Superior temporal gyrus (tissue), 1 donor: ENCODE measurements at regions not wholly inside any gene's neighbourhood (a gene's known extent, or its start where the extent isn't known, plus 50 kb on each side); places are given as distances from the start of the nearest gene placed in this dataset.

ENCODE experiments used
- DNase-seq: peaks from one replicate; pipeline ENCODE4 v3.0.0-alpha.2; 2016; ENCODE audit errors: extremely low spot score

DNA sequence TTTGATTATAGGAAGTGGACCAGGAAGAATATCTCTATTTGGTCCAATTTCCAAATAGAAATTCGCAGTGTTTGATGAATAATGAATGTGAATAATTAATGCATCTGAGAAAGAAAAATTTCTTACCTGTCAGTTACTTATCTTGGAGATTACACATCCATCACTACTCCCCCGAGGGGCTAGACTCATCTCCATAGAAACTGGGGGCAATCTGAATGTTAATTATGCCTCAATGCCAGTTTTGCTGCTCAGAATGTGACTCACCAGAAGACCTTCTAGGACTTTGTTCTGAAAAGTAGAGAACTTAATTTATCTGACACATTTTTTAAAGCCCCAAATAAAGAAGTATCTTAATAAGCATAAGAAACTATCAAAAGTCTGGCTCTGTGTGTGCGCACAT, 233.4 kb upstream of the NR4A3 start:
- DNase-seq, result no peak

DNA sequence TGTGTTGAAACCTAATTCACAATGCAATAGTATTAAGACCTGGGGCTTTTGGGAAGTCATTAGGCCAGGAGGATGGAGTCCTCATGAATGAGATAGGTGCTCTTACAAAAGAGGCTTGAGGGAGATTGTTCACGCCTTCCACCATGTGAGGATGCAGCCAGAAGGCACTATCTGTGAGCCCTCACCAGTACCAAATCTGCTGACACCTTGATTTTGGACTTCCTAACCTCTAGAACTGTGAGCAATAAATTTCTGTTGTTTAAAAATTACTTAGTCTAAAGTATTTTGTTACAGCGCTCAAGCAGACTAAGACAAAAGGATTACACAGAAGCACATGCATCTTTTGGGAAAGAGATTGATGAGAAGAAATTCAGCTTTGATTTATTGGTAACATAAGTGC, 232.9 kb upstream of the NR4A3 start:
- DNase-seq, result no peak

DNA sequence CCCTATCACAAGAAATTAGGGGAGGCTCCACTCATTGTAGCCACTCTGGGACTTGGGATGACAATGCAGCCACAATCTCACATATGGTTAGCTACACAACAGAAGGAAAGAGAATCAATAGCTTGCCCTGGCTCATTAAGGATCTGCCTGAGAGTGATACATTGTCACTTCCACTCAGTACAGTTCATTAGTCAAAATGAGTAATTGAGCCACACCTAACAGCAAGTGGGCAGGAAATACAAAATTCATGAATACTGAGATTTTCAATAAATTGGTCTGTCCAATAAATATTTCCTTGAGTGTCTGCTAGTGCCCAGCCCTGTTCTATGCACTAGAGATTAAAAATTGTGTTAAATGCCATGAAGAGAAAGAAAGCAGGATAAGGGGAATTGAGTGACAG, 231.3 kb upstream of the NR4A3 start:
- DNase-seq, result no peak

DNA sequence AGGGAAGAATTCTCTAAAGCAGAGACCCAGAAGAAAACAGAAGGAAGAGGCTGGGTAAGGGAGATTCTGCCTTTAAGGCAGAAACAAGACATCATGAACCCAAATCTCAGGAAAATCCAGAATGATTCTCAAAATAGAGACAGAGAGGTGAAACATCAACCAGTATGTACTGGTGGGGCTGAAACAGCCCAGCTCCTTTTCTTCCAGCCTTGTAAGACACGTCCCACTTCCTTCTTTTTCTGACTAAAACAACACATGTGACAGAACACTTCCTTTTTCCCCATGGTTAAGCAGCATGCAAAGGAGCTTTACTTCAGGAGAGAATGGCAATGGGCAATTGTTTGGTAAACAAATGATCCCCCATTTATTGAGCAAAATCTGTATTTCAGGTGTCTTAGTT, 230.8 kb upstream of the NR4A3 start:
- DNase-seq, result no peak

DNA sequence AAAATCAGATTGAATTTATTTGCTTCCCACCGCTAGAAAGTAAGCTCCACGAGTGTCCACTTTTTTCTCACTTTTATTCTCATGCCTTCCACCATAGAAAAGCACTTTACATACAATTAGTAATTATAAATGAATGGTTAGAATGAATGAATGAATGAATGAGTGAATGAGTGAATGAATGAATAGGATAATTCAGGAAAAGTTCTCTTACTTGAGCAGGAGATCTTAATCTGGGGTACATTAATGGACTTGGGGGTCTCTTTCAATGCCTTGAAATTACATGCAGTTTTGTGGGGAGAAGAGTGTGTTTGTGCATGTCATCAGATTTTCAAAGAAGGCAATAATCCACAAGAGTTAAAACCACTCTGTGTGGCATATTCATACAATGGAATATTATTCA, 229.9 kb upstream of the NR4A3 start:
- no peak for DNase-seq

DNA sequence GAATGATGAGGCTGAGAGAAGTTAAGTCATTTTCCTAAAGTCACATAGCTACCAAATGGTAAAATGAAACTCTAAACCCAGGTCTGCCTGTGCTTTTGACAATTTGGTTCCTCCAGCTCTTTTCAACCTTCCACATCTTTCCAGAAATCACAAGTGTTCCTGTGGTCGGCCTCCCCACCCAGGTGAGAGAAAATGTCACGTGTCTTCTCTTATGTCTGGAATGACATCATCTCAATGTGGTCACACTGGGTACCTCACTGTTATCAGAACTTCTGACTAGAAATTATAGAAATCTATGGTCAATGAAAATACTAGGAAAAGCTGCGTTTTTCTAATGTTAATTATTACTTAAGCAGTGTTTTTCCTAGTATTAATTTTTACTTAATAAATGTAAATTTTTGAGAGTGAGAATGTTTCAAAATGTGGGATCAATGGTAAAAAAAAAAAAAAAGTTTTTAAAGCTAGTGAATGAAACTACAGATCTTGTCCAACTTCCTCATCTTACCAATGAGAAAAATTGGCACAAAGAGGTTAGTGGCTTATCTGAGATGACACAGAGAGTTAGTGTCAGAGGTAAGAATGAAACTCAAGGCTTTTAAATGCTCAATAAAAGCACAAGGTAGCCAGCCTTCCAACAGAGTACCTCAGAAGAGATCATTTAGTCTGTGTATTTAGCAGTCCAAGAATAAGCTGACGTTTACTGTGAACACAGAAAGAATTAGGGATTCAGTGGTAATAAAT, 228.7 kb upstream of the NR4A3 start:
- no peak for DNase-seq

DNA sequence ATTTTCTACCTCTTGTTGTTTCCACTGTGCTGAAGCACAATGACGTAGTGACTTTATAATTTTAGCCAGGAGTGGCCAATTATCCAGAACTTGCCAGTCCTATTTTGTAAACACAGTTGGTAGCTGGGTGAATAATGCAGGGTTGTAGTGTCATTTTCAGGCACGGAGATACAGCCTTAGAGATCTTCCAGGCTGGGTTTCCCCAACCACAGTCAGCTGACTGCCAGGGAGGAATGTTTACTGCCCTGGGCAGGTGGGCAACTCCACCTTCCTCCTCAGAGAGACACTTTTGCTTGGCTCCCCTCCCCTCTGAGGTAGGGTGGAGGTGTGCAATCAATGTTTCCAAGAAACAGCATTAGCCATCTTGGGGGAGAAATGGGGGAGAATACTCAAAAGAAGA, 228.1 kb upstream of the NR4A3 start:
- DNase-seq, result no peak

DNA sequence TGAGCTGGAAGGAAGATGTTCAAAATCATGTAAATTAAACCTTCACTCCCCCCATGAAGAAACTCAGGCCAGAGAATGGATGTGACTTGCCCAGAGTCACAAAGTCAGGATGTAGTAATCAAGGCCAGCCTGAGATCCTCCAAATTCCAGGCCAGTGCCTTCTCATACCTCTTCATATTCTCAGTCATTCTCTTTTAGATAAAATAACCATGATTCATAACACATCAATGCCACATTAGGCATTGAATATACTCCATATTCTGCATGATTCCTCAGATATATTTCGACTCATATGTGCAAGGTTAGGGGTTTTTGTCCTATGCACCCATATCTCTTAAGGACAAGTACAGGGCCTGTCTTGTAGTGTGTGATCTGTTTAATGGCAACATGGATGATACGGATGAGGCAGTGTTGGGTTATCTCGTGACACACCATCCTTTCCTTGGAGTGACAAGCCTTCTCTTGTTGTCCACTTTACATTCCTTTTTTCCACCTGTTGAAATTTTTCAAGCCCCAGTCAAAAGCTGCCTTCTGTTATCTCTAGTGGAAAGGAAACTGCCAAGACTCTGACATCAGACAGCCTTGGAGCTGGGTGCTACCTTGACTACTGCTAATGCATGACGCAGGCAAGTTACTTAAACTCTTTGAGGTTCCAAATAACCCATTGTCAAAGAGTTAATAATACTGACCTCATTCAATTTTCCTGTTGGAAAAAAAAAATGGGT, 227.5 kb upstream of the NR4A3 start:
- DNase-seq, result no peak

DNA sequence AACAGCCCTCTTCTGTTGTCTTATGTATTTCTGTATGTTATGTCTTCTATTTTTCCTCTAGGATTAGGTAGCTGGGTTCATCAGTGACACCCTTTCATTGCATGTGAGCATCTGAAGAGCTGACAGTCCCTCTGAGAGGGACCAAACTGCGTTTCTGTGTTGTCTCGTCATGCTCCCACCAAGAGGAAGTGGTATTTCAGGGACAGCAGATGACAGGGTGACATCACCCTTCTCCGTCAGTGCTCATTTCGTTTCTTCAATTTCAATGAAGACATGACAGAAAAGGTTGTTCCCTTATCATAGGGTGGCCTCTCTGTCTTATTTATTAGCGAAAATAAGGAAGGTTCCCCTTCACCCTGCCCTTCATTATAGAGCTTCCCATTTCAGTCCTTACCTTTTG, 225.9 kb upstream of the NR4A3 start:
- DNase-seq, result no peak

DNA sequence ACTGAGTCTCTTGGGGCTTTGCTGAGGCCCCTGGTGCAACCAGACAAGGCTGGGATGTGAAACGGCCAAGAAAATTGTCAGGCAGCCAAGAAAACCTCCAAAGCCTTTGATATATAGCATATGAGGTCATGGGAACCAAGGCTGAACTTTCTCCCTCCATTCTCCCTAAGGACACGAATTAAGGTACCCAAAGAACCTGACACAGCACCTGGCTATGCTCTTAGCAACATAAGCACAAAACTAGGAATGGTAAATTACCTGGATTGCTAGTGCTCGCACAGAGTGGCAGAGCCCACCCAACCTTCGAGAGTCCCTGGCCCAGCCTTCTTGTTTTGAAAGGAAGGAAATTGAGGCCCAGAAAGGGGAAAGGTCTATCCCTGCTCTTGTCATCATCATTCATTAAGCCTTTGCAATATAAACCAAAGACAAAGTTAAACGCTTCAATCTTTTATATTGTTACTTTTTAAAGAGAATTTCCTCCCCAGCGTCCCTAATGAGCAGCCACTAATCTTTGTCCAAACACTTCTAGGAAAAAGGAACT, 220.0 kb upstream of the NR4A3 start:
- DNase-seq, result no peak

DNA sequence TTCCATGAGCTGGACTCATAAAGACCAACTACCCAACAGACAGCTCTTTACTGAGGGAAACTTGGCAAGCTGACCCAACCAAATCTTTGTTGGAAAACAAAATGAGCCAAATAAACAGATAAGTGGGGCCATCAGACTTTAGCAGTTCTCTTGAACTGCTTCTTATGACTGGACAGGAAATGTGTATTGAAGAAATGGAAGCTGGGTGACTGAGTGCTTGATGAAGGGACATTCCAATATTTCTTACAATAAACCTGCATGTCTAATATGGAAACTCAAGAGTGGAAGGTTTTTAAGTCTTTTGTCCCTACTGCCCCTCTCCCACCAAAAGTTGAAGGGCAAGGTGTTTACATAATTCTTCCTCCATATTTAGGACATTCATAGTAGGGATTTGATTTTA, 218.8 kb upstream of the NR4A3 start:
- no peak for DNase-seq

DNA sequence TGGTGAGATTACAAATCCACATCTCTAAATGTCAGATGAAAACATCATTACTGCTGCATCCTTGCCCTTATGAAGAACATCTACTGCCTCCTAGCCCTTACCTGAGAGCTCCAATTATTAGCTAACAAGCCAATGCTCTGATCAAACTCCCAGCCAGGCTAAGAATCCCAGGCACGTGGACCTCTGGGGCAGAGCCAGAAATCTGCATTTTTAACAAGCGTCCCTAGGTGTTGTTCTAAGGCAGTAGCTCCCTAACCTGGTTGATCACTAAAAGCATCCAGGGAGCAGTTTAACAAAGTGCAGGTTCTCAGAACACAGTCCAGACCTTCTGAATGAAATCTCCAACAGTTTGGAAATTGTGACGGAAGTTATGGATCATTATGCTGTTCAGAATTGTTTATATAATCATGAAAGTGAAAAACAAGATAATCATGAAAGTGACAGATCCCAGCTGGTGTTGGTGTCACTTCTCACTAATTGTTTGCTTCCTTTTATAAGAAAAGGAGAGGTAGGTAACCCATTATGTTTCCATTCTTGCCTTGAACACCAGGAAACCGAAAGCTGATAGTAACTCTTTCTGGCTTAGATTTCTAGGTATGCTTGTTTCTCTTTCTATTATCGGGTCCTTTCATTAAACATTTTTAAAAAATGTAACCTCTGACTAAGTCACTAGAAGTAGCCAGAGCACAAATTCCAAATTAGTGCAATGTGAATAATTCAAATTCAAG, 216.5 kb upstream of the NR4A3 start:
- DNase-seq, result no peak

DNA sequence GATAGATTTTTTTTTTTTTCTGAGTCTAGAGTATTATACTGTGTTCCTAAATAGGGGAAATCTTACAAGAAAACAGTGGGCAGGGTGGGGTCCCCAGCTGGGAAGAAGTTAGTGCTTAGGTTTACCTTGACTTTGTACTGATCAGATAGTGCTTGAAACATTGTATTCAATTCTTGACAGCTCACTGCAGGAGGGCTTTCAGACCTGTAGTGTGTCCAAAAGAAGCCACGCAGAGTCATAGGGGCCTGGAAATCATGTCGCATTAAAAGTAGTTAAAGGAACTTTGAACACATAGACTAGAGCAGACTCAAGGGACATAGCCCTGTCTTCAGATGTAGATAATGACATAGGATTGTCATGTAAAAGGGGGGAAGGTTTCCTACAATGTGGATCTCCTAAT, 215.4 kb upstream of the NR4A3 start:
- no peak for DNase-seq

DNA sequence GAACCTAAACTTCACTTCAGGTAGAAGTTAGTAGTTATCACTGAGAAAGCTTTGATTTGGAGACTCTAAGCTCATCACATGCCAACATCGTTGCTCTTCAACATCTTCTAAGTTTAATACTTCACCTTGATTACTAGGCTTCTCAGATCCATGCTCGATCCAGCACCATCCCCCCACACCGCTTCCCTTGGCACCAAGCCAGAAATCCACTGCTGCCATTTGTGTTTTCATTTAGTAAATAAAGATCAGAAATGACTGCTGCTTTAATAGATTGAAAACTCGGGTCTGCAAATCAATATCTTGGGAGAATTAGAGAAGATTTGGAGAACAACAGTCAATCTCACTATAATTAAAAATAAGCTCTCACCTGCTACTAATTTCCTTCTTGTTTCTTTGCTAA, 214.7 kb upstream of the NR4A3 start:
- no peak for DNase-seq

DNA sequence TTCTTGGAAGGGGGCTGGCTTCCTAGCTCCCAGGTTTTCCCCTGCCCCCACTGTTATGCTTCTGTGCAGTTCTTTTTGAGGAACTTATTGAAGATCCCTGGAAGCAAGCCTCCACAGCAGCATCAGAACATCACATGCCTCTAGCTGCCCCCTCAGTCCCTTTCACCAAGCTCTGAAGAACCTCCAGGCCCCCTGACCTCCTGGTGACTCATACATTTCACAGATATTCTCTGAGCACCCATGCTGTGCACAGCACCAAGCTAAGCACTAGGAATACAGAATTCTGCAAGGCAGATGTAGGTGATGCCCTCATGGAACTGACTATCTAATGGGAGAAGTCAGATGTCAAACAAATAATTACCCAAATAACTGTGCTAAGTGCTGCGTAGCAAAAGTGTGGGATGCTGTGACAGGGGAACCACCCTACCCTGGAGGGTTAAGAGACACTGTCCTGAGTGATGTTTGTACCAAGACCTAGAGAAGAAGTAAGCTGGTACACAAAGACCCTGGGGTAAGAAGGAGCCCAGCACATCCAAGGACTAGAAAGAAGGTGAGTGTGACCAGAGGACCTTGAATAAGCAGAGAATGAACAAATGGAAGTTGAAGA, 213.7 kb upstream of the NR4A3 start:
- no peak for DNase-seq

DNA sequence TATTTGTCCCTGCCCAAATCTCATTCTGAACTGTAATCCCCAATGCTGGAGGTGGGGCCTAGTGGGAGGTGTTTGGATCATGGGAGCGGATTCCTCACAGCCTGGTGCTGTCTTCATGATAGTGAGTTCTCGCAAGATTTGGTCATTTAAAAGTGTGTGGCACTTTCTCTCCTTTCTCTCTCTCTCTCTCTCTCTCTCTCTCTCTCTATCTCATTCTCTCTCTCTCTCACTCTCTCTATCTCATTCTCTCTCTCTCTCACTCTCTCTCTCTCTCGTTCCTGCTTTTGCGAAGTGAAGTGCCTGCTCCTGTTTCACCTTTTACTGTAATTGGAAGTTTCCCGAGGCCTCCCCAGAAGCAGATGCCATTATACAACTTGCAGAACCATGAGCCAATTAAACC, 207.3 kb upstream of the NR4A3 start:
- DNase-seq, result no peak

DNA sequence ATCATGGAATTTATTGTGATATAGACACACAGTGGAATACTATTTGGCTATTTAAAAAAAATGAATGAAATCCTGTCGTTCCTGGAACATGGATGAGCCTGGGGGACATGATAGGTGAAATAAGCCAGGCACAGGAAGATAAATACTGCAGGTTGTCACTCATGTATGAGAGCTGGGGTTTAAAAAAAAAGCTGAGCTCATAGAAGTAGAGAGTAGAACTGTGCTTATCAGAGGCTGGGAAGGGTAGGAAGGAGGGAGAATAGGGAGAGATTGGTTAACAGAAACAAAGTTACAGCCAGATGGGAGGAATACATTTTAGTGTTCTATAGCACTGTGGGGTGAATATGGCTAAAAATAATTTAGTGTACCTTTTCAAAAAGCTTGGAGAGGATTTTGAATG, 200.6 kb upstream of the NR4A3 start:
- DNase-seq, result no peak

DNA sequence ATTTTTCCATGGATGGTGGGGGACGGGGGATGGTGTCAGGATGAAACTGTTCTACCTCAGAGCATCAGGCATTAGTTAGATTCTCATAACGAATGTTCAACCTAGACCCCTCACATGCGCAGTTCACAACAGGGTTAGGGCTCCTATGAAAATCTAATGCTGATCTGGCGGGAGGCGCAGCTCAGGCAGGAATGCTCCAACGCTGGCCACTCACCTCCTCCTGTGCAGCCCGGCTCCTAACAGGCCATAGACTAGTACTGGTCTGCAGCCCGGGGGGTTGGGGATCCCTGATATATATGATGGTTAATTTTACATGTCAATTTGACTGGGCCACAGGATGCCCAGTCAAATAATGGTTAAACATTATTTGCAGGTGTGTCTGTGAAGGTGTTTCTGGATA, 199.0 kb upstream of the NR4A3 start:
- DNase-seq, result no peak

DNA sequence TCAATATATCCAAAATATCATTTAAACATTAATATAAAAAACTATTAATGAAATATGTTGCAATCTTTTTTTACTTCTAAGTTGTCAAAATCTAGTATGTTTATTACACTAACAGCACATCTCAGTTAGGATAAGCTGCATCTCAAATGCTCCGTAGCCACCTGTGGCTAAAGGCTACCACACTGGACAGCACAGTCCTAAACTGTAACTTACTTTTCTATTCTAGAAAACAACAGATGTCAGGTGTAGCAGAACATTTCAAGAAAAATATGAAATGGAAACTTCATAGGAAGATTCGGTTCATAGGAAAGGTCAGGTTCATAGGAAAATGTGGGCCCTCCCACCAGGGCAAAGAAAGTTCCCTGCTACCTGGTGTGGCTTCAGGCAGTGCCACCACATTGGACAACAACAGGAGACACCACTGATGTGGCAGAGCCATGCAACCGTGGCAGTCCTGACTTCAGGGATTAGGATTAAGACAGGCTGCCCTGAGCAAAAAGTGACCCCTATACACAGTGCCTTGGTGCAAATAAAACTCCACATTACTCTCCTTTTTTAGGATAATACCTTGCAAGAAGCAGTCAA, 197.8 kb upstream of the NR4A3 start:
- DNase-seq, result no peak

DNA sequence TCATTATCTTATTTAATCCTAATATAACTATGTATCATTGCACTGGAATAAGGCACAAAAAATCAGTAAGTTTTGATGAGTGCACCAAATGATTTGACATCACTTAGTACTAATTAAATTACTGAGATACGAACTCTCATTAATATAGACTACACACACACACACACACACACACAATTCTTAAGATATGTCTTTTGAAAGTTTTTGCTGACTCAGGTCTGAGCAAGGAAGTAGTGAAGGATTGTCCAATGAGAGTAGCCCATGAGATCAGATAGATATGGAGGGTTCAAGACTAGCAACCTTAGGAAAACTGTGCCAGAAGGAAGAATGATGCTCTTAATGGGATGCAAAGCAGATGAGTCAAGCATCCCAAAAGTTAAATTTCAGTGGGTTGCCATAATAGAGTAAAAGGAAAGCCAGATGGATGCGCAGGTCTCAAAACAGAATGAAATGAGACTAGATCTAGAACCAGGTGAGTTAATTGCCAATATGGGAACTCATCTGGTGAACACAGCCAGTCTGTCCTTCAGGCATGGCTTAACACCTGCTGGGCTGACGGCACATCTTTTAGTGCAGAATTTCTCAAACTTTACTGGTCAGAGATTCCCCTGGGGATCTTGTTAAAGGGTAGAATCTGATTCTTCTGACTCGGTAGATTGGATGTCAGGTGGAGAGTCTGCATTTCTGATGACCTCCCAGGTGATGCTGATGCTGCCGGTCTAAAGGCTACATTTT, 197.0 kb upstream of the NR4A3 start:
- no peak for DNase-seq

DNA sequence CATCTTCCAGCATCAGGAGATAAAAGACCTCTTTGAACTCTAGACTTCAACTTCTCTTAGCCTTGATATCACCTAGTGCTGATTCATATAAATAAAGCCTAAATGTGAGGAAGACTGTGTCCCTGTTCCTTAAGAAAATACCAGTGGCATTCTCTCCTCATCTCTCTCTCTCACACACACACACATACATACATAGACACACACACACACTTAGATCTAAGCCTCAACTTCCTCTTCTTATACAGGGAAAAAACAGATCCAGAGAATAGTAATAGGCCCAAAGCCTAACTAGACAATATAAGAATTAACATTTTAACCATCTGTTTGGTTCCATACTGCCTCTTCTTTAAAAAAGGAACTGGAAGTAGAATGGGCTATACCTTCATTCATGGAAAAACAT, 195.3 kb upstream of the NR4A3 start:
- DNase-seq, result no peak
